HFF-Myc (cell line): ENCODE measurements at regions not wholly inside any gene's neighbourhood (a gene's known extent, or its start where the extent isn't known, plus 50 kb on each side); places are given as distances from the start of the nearest gene placed in this dataset.

Experiments used
- DNase-seq: peaks from one replicate; pipeline ENCODE4 v3.0.0-alpha.2; 2011; ENCODE audit warnings: low read depth; ENCODE audit errors: extremely low read depth
- H3K4me3 ChIP-seq: replicated peaks from 2 replicates; pipeline ENCODE4 v1.5.1; 2011; ENCODE audit warnings: low read depth, mild to moderate bottlenecking, control low read depth, low read length
- CTCF ChIP-seq: IDR thresholded peaks from 2 replicates; pipeline ENCODE4 v1.5.1; 2012; ENCODE audit warnings: mild to moderate bottlenecking, low read depth, low read length, control low read depth; ENCODE audit errors: missing control alignments

GRCh38 chr4:151921386-151921785 lies 160.6 kb upstream of the GATB start:
- H3K4me3 ChIP-seq = no peak overlapping the region
- DNase-seq = peak; percentile 16
- TF ChIP-seq CTCF = no peak

- DNase-seq = no peak
- no peak for TF ChIP-seq CTCF
- no peak overlapping the region for H3K4me3 ChIP-seq
Observed at GRCh38 chr4:151917145-151917734, 156.4 kb upstream of the GATB start.

- no peak for DNase-seq
- TF ChIP-seq CTCF = no peak
- no peak overlapping the region for H3K4me3 ChIP-seq
Observed at GRCh38 chr4:151912632-151913031, 151.8 kb upstream of the GATB start.

- H3K4me3 ChIP-seq = no peak overlapping the region
- no peak for DNase-seq
- no peak for TF ChIP-seq CTCF
Observed at GRCh38 chr4:151911970-151912369, 151.2 kb upstream of the GATB start.

GRCh38 chr4:151908734-151909497 lies 148.1 kb upstream of the GATB start:
- no peak overlapping the region for H3K4me3 ChIP-seq
- TF ChIP-seq CTCF = no peak

GRCh38 chr4:151908201-151908600 lies 147.4 kb upstream of the GATB start:
- no peak for TF ChIP-seq CTCF
- H3K4me3 ChIP-seq = no peak overlapping the region
- no peak for DNase-seq

More at GRCh38 chr4:151908734-151909497, 148.1 kb upstream of the GATB start:
- no peak for DNase-seq
